Testis (tissue), 2 donors: ENCODE measurements at regions not wholly inside any gene's neighbourhood (a gene's known extent, or its start where the extent isn't known, plus 50 kb on each side); places are given as distances from the start of the nearest gene placed in this dataset.

ENCODE experiments used
- CTCF ChIP-seq, 3 experiments: fragments of 450-650 bp in 2 of 3; fragments of 200-600 bp in 1 of 3; sonication (generic) in 1 of 3; IDR thresholded peaks; one replicate each; pipeline ENCODE4 v1.5.1; 2016 to 2019; ENCODE audit warnings: antibody characterized with exemption in 3 of 3, mild to moderate bottlenecking in 2 of 3, moderate library complexity in 1 of 3
- POLR2A ChIP-seq: fragments of 450-650 bp; IDR thresholded peaks from one replicate; pipeline ENCODE4 v1.6.1; 2017; ENCODE audit warnings: antibody characterized with exemption, mild to moderate bottlenecking, moderate library complexity

DNA sequence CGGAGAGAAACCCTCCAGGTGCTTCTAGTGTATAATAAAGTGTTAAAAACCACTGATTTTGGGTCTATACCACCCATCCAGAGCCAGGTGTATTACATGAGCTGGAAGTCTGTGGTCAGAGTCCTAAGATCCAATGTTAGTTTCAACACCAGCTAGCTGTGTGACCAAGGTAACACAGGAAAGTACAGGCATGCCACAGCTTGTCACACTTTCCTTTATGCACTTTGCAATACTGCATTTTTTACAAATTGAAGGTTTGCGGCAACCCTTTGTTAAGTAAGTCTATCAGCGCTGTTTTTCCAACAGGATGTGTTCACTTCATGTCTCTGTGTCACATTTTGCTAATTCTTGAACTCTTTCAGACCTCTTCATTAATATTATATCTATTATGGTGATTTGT is 201.3 kb upstream of the PRICKLE2 start:
- TF ChIP-seq CTCF (IDR thresholded peaks at IDR 0.05) (no peak), POLR2A (no peak)
